Gastroesophageal sphincter (tissue), 3 donors: ENCODE measurements at regions not wholly inside any gene's neighbourhood (a gene's known extent, or its start where the extent isn't known, plus 50 kb on each side); places are given as distances from the start of the nearest gene placed in this dataset.

ENCODE experiments used
- EP300 ChIP-seq: sonication (generic); formaldehyde crosslinking; IDR thresholded peaks from one replicate; pipeline ENCODE4 v1.6.1; 2017; ENCODE audit warnings: antibody characterized with exemption, mild to moderate bottlenecking
- POLR2A ChIP-seq, 2 donors: fragments of 450-650 bp; IDR thresholded peaks; one replicate each; pipeline ENCODE4 v1.6.1; 2017; ENCODE audit warnings: antibody characterized with exemption in 2 of 2, mild to moderate bottlenecking in 2 of 2, moderate library complexity in 1 of 2
- POLR2AphosphoS5 ChIP-seq: sonication (generic); formaldehyde crosslinking; IDR thresholded peaks from one replicate; pipeline ENCODE4 v1.6.1; 2017; ENCODE audit warnings: antibody characterized with exemption
- TF ChIP-seq, protein P1 (sequence below), 4 experiments: fragments of 200-600 bp in 2 of 4; fragments of 450-650 bp in 2 of 4; sonication (generic) in 1 of 4; IDR thresholded peaks; one replicate each; pipeline ENCODE4 v1.5.1; 2017 to 2019; ENCODE audit warnings: antibody characterized with exemption in 4 of 4, mild to moderate bottlenecking in 2 of 4, moderate library complexity in 2 of 4

DNA sequence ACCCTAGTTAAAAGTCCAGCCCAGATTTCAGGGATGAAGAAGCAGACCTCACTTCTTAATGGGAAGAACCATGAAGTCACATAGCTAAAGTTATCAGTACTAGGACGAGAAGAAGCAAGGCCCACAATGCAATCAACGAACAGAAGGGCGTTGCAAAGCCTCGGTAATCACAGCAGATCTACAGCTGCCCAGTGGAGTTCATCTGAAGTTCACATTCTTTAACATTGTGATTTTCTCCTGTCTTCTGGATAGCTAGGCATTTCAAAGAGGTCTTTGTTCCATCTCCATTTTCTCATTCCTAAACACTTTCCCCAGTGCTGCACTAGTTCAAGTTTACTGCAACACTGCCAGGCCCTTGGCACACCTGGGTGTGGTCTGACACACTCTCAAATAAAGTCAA, 226.7 kb upstream of the N4BP1 start:
- TF ChIP-seq POLR2A (IDR thresholded peaks at IDR 0.05) = no peak
- TF ChIP-seq, protein P1, sequence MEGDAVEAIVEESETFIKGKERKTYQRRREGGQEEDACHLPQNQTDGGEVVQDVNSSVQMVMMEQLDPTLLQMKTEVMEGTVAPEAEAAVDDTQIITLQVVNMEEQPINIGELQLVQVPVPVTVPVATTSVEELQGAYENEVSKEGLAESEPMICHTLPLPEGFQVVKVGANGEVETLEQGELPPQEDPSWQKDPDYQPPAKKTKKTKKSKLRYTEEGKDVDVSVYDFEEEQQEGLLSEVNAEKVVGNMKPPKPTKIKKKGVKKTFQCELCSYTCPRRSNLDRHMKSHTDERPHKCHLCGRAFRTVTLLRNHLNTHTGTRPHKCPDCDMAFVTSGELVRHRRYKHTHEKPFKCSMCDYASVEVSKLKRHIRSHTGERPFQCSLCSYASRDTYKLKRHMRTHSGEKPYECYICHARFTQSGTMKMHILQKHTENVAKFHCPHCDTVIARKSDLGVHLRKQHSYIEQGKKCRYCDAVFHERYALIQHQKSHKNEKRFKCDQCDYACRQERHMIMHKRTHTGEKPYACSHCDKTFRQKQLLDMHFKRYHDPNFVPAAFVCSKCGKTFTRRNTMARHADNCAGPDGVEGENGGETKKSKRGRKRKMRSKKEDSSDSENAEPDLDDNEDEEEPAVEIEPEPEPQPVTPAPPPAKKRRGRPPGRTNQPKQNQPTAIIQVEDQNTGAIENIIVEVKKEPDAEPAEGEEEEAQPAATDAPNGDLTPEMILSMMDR (IDR thresholded peaks at IDR 0.05) = no peak
- no peak for TF ChIP-seq POLR2AphosphoS5
- no peak for TF ChIP-seq EP300
